BE2C (cell line): ENCODE measurements at regions not wholly inside any gene's neighbourhood (a gene's known extent, or its start where the extent isn't known, plus 50 kb on each side); places are given as distances from the start of the nearest gene placed in this dataset.

Source experiments
- DNase-seq: peaks from one replicate; pipeline ENCODE4 v3.0.0-alpha.2; 2020
- H3K27me3 ChIP-seq: fragments of 250-450 bp; sonication (Bioruptor Pico); 2 replicates; pipeline ENCODE4 v1.5.1; 2020; ENCODE audit warnings: mild to moderate bottlenecking
- H3K36me3 ChIP-seq: fragments of 250-450 bp; sonication (Bioruptor Pico); 2 replicates; pipeline ENCODE4 v1.5.1; 2020; ENCODE audit warnings: mild to moderate bottlenecking
- H3K4me1 ChIP-seq: fragments of 250-450 bp; sonication (Bioruptor Pico); 2 replicates; pipeline ENCODE4 v1.5.1; 2020
- H3K4me3 ChIP-seq: 2 replicates; pipeline ENCODE4 v1.5.1; 2011; ENCODE audit warnings: low read depth, low read length
- H3K9me3 ChIP-seq: fragments of 250-450 bp; sonication (Bioruptor Pico); 2 replicates; pipeline ENCODE4 v1.5.1; 2020
- TF ChIP-seq, protein P1 (sequence below): IDR thresholded peaks from 2 replicates; pipeline ENCODE4 v1.5.1; 2012; ENCODE audit warnings: mild to moderate bottlenecking, low read depth, low read length

DNA sequence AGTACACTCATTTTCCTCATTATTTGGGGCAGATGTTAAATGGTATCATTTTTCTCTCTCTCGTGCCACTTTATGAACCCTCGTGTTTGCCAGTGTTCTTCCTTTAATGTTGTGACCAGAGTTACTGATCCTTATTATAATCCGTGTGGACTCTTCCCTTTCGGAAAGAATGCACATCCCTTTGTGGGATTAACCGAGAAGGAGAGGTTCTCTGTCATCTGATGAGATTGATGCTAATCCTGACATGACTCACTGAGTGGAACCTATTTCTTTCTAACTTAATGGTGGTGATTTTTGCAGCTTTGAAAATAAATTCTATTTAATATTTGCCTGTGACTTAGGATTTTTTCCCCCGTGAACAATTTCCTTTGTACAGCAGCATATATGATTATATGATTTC is 300.0 kb upstream of the MAN1A1 start:
- H3K4me1 ChIP-seq, result no peaks in the 10 kb centered on the region
- TF ChIP-seq, protein P1, sequence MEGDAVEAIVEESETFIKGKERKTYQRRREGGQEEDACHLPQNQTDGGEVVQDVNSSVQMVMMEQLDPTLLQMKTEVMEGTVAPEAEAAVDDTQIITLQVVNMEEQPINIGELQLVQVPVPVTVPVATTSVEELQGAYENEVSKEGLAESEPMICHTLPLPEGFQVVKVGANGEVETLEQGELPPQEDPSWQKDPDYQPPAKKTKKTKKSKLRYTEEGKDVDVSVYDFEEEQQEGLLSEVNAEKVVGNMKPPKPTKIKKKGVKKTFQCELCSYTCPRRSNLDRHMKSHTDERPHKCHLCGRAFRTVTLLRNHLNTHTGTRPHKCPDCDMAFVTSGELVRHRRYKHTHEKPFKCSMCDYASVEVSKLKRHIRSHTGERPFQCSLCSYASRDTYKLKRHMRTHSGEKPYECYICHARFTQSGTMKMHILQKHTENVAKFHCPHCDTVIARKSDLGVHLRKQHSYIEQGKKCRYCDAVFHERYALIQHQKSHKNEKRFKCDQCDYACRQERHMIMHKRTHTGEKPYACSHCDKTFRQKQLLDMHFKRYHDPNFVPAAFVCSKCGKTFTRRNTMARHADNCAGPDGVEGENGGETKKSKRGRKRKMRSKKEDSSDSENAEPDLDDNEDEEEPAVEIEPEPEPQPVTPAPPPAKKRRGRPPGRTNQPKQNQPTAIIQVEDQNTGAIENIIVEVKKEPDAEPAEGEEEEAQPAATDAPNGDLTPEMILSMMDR, result no peak
- H3K36me3 ChIP-seq, result no peaks in the 10 kb centered on the region
- DNase-seq, result no peak
- no peak overlapping the region for H3K4me3 ChIP-seq
- no peaks in the 10 kb centered on the region for H3K9me3 ChIP-seq
- no peaks in the 10 kb centered on the region for H3K27me3 ChIP-seq

DNA sequence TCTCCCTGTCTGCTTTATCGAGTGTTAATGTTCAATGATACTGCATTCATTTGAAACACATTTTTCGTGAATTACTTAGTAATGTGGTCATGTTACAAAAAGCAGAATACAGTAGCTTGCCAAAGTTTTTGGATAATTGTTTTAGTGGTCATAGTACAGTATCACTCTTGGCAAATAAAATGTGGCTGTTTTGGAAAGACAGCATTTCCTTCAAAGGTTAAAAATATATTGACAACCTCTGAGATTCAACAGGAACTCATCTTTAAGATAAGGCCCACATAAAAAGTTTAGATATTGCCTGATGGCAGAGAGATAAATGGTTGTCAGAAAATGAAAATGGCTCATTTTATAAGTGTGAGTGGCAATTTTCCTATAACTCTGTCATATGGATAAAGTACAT is 297.7 kb upstream of the MAN1A1 start:
- no peaks in the 10 kb centered on the region for H3K27me3 ChIP-seq
- H3K4me1 ChIP-seq, result no peaks in the 10 kb centered on the region
- no peak overlapping the region for H3K4me3 ChIP-seq
- no peak for DNase-seq
- TF ChIP-seq, protein P1, result no peak
- H3K36me3 ChIP-seq, result no peaks in the 10 kb centered on the region
- H3K9me3 ChIP-seq, result no peaks in the 10 kb centered on the region

DNA sequence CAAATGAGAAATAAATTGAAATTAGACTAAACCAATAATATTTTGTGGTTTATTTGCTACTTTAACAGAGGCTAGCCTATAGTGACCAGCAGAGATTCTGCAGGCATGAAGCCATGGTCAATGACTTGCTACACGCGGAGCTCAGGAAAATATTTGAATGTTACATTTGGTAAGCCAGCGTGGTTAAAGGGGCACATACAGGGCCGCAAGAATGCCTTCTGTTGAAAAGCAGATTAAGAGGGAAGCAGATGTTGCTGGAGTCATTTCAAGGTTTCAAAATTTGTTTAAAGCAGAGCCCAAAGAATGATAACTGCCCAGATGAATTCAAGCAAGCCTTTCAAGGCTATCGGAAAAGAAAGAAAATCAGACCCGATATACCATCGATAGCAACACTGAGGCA is 294.3 kb upstream of the MAN1A1 start:
- TF ChIP-seq, protein P1, result no peak
- no peaks in the 10 kb centered on the region for H3K27me3 ChIP-seq
- H3K36me3 ChIP-seq, result no peaks in the 10 kb centered on the region
- H3K4me3 ChIP-seq, result no peak overlapping the region
- DNase-seq, result no peak
- H3K4me1 ChIP-seq, result no peaks in the 10 kb centered on the region
- no peaks in the 10 kb centered on the region for H3K9me3 ChIP-seq

DNA sequence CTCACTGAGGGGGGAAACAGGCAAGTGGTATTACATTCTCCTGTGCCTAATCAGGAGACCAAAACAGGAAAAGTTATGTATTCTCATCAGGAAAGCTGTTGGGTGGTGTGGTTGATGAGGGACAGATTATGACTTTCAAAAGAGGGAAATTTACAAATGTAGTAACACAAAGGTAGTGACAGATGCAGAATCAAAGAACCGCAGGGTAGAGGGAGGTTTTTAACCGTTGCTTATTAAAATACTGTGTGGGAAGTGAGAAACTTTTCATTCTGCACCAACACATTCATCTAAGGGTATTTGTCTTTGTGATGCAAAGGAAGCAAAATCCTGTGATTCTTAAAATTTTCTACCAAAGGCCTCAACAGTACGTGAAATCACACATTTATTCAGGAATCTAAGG is 288.2 kb upstream of the MAN1A1 start:
- Histone ChIP-seq H3K27me3 (no peaks in the 10 kb centered on the region), H3K4me3 (no peak overlapping the region), H3K4me1 (no peaks in the 10 kb centered on the region), H3K9me3 (no peaks in the 10 kb centered on the region), H3K36me3 (no peaks in the 10 kb centered on the region)
- TF ChIP-seq, protein P1, result no peak
- DNase-seq, result no peak

DNA sequence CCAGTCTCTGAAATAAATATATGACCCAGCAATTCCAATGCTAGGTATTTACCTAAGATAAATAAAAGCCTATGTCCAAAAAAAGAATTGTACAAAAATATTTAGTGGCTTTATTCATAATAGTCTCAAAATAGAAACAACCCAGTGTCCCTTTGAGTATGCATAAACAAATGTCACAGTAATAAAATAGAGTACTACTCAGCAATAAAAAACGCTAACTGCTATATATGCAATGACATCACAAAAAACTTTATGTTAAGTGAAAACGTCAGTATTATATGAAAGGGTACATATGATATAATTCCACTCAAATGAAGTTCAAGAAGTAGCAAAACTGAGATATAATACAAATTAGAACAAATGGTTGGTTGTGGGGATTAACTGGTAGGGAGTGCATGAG is 286.5 kb upstream of the MAN1A1 start:
- no peaks in the 10 kb centered on the region for H3K36me3 ChIP-seq
- no peaks in the 10 kb centered on the region for H3K27me3 ChIP-seq
- no peak overlapping the region for H3K4me3 ChIP-seq
- no peaks in the 10 kb centered on the region for H3K9me3 ChIP-seq
- no peaks in the 10 kb centered on the region for H3K4me1 ChIP-seq
- TF ChIP-seq, protein P1, result no peak
- DNase-seq, result no peak

DNA sequence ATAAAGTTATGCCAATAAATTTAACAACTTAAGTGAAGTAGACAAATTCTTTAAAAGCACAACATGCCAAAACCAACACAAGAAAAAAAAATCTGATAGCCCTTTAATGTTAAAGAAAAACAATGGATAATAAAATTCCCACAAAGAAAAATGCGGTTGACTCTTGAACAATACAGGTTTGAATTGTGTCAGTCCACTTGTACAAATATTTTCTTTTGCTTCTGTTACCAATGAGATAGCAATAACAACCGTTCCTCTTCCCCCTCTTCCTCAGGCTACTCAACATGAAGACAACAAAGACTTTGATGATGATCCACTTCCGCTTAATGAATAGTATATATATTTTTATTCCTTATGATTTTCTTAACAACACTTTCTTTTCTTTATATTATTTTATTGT is 283.9 kb upstream of the MAN1A1 start:
- Histone ChIP-seq H3K4me1 (no peaks in the 10 kb centered on the region; the same call in 1 of the 2 replicates), H3K27me3 (no peaks in the 10 kb centered on the region), H3K4me3 (no peak overlapping the region), H3K36me3 (no peaks in the 10 kb centered on the region), H3K9me3 (no peaks in the 10 kb centered on the region)
- DNase-seq, result no peak
- TF ChIP-seq, protein P1, result no peak
